HuH-7 (cell line): ENCODE measurements at regions not wholly inside any gene's neighbourhood (a gene's known extent, or its start where the extent isn't known, plus 50 kb on each side); places are given as distances from the start of the nearest gene placed in this dataset.
"Not testable (repeated sequence)": the region's sequence is repeated elsewhere in the genome, so short reads cannot be mapped to it uniquely, and the experiment has no call there.

Source experiments
- DNase-seq: peaks from one replicate; pipeline ENCODE4 v3.0.0; 2011; ENCODE audit warnings: low spot score

DNA sequence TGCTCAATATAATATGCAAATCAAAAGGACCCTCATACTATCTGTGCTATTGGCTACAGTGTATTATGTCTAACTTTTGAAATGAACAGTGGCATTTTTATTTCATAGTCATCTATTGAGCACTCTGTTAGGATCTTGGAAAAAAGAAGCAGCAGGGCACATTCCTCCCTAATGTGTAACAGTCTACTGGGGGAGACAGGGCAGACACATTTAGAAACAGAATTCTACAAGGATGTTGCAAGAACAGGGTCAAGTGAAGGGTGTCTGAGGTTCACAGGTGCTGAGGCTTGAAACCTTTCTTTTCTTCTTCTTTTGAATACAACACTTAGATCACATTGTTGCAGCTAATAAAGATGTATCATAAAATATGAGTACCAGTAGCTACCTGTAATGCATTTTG lies 129.7 kb upstream of the SLC4A4 start:
- DNase-seq: no peak

DNA sequence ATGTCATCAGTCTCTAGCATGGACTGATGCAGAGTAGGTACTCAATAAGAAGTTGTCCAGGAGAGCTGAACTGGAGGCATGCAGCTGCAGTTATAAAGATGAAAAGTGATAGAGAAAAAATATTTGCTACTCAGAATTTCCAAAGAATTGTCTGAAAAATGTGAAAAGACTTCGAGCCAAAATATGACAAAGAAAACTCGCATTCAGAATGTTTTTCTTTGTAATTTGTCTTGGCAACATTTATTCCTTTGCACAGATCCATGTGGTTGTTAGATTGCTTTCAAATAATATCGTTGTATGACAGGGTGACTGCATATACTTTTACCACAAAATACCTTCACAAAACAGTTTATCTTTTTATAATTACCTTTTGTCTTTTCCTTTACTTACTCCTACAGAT lies 128.0 kb upstream of the SLC4A4 start:
- no peak for DNase-seq

DNA sequence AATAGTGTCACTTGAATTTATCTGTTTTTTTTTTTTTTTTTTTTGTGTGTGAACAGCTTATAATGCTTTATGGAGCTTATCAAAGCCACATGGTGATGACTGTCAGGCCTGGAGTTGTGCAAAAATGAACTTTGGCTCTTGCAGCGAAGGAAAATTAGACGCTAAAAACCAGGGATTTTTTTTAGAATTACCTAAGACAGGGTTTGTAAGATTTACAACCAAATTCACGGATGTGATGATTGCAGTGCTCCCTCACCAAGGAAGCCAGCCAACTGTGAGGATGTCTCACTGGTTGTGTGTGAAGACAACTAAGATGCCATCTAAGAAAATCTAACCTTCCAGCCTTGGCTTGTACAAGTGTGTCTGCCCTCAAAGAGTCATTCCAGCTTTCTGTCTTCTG lies 127.1 kb upstream of the SLC4A4 start:
- DNase-seq: no peak

DNA sequence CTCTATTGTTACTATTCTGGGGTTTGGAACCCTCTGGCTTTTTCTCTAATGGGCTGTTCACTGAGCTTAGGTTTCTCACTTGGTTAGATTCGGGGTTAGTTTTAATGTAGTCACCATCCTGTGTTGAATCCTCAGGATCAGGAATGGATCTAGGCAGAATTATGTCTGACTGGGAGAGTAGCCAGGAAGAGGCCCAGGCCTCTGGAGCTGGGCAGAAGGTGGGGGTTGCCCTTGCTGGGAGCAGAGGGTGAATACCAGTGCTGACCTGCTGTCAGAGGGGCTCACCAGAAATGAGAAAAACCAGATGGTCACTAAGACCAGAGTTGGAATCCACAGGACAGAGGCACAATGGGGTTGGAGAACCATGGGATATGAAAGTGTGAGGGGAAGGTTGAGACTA lies 126.6 kb upstream of the SLC4A4 start:
- no peak for DNase-seq

DNA sequence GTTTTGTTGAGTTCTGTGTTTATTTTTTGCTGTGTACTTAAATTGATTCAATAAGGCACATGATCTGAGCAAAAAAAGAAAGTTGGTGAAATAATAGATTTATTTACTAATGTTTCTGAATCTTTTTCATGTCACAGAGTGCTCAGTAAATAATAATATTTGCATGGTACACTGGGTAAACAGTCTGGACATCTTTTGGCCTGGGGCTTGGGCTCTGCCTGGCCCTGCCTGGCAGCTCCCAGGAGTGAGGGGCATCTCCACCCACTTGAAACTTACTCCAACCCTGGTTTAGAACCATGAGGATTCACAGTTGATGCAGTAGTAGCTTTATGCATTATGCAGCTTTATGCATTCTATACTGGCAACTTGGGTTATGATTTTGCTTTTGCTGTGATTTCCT lies 124.2 kb upstream of the SLC4A4 start:
- DNase-seq: no peak

DNA sequence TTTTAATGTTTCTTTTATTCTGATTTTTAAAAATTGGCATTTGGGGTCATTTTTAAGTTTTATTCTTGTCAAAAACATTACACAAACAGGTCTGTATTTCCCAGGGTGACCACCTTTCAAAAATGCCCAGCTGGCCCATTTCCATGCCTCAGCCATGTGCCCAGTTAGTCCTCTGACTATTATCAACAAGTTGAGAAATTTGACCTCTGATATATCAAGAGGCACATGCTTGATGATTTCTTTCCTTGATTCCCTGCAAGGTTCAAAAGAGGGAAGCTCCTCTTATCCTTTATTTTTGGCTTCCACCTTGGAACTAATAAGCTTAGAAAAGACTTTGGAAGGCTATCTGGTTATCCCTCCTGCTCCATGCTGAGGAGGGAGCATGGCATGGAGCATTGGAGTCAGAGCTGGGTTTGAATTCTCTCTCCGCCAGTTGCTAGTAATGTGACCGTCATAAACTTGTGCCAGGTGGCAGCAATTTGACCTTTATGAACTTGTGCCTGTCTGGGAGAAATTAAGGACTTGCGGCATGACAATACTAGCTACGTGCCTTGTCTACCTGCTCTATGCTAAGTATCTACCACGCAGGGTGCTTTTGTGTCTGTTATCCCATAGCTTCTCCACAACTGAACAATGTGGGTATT lies 122.4 kb upstream of the SLC4A4 start:
- DNase-seq: no peak

DNA sequence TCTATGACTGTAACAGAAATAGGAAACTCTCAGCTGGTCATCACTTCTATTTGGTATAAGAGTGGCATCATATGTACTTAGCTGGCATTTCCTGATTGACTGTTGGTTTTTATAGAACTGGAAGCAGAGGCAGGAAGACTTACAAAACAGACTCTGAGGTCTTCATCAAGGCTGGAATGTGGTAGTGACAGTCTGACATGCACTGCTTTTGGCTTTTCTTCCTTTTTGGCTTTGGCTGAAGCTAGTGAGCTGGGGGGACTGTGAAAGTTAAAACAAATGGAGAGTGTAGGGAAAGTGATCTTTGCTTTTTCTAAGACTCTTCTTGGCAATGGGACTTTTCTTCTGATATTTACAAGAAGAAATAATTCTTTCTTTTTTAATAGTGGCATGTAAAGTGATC lies 121.1 kb upstream of the SLC4A4 start:
- no peak for DNase-seq

DNA sequence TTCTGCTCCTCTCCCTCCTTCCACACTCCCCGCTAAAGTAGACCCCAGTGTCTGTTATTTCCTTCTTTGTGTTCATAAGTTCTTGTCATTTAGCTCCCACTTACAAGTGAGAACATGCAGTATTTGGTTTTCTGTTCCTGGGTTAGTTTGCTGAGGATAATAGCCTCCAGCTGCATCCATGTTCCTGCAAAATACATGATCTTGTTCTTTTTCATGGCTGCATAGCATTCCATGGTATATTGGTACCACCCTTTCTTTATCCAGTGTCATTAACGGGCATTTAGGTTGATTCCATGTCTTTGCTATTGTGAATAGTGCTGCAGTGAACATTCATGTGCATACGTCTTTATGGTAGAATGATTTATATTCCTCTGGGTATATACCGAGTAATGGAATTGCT lies 118.0 kb upstream of the SLC4A4 start:
- DNase-seq: not testable (repeated sequence)

DNA sequence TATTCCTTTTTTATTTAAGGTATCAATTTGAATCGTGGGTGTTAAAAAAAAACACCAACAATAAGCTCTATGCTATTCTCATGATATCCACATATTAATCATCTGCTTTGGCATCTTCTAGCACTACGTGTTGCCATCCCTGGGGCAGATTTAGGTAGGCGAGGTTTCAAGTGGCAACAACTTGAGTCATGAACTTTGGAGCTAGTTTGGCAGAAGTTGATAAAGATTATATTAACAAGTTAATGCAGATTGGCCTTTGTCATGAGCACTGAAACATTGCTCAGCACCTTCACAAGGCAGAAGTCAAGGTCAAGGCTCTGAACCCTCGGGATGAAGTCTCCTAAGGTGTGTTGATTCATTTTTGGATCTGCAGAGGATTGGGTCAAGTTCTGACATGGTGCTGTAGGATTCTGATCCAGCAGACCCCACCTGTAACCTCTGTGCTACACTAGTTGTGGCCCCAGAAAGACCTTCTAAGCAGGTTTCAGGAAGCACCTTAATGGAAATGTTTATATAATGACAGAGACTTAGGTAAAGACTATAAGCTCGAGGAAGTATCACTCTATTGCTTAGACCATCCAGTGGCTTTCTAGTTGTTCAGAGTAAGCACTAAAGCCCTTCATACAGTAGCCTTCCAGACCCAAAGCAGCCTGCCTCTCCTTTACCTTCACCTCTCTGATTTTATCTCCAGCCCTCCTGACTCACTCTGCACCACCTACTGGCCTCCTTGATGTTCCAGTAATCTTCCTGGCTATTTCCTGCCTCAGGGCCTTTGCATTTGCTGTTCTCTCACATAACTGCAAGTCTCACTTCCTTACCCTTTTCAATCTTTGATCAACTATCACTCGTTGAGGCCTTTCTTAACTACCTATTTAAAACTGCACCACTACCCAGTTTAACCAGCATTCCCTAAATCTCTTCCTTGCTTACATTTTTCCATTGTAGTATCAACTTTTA lies 117.0 kb upstream of the SLC4A4 start:
- DNase-seq: no peak

DNA sequence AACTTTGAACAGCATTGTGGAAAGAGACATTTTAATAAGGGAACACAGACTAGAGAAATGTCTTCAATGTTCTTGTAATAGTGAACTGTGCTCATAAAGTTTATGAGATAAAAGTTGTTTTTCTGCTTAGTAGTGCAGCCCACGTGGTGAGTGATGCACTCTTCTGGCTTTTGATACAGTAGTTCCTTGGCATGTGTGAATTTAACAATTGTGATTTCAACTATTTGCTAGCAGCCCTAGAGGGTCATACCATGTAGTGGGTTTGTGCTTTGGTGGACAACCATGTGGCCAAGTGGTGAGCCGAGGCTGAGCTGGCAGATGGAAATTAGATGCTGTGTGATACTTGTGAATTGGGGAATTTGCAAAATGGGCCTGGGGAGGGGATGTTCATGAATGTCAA lies 116.2 kb upstream of the SLC4A4 start:
- no peak for DNase-seq

DNA sequence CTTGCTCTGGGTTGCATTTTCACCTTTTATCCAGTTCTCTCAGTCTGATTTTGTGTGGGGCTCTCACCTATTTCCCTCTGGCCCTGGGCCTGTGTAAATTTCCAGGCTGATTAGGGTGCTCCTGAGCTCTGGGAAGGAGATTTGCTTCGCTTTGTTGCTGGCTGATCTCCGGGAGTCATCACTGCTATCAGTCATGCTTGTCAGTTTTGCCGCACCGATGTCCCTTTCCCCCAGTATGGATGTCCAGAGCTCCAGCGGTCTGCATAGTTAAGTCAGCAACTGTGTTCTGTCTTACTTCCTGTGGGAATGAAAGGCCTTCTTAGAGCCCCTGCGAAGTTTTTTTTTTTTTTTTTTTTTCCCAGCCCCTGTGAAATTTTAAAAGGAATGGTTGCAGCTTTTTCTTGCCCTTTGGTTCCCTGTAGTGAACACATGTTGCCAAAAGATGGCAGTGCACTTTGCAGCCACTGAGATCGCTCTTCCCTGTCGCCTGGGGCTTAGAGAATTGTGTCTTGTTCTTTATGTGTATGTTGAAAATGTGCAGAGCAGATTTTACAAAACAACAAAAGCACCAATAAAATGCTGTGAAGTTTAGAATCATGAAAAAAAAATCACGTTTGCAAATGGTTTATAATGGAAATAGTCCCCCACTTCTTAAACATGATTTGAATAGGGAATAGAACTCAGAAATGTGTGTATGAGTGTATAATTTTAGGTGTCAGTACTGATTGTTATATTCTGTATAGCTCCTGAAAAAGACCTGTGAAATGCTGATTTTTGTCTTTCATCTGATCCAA lies 109.1 kb upstream of the SLC4A4 start:
- peak; percentile 32 for DNase-seq

DNA sequence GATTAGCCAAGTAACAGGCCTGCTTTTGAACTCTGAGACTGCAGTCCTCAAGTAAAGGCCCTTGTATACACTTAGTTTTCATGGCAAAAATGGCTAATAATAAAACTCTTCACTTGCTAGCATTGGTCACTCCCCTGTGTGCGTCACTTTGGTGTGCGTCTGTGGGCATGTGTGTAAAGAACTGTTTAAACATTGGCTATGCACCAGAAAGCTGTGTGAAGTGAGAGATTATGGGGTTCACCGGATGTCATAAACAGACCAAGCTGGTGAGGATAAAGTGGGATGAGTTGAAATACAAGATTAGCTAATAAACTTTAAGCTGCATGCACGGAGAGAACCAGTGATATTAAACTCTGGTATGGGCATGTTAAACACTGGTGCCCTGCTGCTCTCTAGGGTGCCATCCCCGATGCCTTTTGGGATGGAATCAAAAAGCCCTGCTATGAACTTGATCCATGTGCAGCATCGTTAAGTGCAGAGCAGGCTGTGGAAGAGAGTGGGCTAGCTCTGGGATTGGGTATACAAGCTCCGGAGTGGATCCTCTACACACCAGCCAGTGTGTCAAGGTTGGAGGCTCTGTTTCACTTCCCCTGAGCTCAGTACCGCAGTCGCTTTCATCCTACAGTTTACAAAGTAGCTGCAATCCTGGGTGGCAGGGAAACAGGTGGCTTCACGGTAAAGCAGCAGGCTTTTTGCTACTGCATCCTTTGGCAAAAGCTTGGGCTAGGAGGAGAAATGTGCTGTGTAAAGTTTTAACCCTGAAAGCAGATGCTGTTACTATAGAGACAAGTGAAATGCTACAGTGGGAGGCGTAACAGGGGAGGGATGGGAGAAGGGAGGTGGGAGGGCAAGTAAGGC lies 108.3 kb upstream of the SLC4A4 start:
- DNase-seq: no peak

DNA sequence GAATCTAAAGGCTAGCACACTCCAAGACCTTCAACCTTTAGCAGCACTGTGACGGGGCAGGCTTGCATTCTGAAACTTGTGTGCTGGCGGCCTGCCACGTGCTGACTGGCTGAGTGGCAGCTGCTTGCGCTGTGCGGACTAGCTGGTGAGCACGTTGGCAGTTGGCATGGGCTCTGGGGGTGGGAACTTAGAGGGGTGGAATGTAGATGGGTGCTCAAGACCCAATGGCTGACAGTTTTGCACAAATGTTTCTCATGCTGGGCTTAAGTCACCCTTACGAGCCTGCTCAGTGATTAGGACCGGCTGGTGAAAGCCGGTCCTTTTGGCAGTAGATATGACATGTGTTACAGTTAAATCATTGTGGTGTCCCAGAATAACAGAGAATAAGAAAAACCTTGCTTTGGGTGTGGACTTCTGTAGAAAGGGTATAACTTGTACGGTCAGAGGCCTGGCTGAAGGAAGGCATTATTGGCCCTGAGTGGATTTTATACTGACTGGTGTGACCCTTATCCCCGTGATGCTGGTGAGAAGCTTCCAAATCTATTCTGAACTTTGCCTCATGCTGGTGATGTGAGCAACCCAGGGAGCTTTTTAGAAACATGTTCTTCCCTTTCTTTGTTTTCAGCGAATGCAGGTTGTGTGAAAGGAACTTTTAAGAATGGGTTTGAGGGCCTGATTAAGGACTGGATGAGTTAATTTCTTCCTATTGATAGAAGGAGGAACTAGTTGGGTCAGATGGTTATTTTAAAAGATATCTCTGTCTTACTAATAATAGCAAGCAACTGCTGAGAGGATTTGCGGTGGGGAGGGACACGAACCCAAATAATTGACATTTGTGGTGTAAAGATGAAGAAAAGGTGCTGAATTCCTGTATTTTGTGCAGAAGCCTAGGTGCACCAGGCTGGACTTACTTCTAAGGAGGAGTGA lies 107.4 kb upstream of the SLC4A4 start:
- no peak for DNase-seq

DNA sequence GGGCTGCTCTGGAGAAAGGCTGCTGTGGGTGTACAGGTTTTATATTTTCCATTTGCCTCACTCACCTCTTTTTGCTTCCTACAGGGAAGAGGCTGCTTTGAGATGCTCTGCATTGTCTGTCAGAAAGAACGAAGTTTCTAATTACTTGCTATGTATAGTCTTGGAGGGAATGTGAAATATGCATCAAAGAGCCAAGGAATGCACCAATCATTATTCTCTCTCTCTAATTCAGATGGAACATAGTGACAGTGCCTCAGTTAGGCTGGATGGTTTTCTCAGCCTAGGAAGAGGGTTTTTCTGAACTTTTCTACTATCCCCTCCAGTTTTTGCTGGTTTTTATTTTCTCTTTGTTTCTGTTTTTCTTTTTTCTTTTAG lies 106.8 kb upstream of the SLC4A4 start:
- no peak for DNase-seq

DNA sequence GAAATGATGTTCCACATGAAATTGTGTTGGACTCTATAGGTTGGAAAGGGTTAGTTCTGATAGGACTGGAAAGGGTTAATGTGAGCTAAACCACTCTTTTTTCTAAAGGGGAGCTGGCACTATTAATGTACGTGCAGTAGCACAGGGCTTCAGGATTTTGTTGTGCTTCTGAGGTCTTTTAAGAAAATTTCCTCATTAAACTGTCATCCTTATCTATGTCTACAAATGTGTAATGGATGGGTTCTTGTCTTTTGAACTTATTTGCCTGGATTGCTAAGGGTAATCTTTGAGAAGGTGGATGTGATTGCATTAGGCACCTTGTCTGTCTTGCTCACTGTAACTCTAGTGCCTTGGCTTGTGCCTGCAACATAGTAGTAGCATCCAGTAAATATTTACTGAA lies 106.0 kb upstream of the SLC4A4 start:
- DNase-seq: no peak

DNA sequence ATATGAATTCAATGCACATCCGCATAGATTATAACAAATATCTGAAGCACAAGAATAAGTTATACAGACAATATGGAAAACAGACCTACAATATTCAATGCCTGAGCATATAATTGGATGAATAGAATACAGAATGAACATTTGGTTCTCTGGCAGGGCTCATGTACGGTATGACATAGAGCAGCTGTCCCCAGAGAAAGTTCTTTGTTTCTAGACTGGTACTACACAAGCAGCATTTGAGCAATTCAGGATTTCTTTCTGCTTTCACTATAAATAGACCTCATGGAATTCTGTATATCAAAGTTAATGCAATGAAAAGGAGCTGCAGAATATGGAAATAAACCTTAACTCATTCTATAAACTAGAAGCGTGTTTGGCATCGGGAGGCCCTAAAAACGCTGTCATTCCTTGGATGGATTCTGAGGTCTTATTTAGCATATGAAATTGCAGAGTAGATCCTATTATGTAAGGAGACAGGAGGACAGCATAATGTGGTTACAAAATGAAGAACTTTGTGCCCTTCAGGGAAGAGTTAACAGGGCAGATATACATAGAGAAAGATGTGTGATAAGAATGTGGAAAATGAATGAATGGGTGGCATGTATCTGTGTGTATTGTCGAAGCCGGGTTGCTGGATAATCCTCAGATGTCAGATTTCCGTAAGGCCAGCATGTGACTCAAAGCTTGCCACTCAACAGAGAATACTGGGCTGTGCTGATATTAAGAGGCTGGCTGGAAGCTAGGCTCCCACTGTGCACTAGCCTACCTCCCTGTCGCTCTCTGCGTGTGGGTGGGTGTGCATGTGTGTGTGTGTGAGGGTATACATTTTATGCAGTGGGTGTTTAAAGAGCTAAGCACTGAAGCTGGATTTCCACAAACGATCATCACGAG lies 103.3 kb upstream of the SLC4A4 start:
- no peak for DNase-seq

DNA sequence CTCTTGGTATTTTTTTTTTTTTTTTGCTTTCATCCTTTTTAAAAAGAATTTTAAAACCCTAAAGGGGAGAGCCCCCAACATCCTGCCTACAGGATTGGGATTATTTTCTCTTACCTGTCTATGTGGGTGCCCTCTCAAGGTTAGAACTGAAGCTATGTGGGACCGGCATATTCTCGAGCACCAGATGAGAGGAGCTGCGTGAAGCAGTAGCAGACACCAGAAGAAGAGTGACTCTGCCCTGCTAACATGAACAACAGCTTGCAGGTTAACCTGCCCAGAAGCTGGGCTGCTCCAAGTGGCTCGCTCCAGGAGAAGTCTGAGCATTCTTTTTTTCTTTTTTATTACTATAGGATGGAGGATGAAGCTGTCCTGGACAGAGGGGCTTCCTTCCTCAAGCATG lies 102.6 kb upstream of the SLC4A4 start:
- no peak for DNase-seq

DNA sequence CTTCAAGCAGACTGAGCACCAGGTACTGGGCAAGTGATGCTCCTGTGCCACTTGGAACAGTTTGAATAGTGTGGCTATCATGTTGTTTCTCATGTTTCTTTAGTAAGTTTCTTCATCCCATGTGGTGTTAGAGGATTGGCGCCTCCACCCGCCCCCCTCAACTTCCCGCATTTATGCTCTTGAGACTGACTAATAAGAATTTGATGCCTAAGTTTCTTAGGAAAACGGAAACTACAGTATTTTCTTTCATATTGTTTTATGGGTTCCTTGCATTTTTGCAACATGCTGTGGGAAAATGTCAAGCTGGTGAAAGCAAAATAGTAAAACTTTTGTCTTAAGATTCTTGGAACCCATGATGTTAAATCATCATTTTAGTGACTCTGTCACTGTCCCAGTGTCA lies 101.2 kb upstream of the SLC4A4 start:
- DNase-seq: no peak

DNA sequence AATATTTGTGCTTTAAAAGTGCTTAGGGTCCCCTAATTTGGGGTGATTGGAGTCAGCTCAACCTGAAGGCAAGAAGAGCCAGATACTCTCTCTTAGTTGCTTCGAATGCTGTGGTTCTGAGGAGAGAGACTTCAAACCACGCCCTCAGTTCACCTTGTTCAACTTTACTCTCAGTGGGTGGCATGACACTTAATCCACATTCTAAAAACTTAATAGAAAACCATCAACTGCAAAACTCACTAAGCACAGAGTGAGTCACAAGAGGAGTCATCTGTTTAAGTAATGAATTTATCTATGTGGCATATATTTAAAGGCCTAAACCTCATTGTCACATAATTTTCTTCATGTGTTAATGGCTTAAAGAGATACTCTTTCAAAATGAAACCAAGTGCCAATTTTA lies 99.5 kb upstream of the SLC4A4 start:
- no peak for DNase-seq

DNA sequence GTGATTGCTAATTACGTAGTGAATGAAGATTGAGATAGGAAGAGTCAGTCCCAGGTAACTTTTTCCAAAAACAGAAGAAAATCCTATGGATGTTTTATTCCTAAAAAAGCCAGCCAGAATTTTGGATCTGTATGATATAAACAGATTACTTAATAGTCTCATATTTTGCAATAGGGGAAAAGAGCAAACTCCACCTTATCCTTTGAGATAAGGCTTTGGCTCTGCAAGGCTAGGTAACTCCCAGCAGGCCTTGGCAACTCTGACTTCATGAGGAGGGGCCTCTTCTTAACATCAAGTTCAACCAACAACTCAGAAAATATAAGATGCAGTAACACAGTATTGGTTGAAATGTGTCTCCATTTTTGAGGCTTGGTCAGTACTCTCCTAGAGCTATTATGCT lies 98.7 kb upstream of the SLC4A4 start:
- peak; percentile 6 for DNase-seq
